Non-pigmented ciliary epithelial cell (primary cell): ENCODE measurements at regions not wholly inside any gene's neighbourhood (a gene's known extent, or its start where the extent isn't known, plus 50 kb on each side); places are given as distances from the start of the nearest gene placed in this dataset.

Experiments used
- DNase-seq: peaks from one replicate; pipeline ENCODE4 v3.0.0-alpha.2; 2010; ENCODE audit warnings: low read depth

- DNase-seq = no peak
Measured at GRCh38 chr13:103326326-103326725, 260.1 kb upstream of the SLC10A2 start.

- no peak for DNase-seq
Measured at GRCh38 chr13:103325672-103326071, 259.5 kb upstream of the SLC10A2 start.

- no peak for DNase-seq
Measured at GRCh38 chr13:103324641-103325040, 258.4 kb upstream of the SLC10A2 start.

GRCh38 chr13:103315711-103316110 is 249.5 kb upstream of the SLC10A2 start:
- no peak for DNase-seq

- DNase-seq = no peak
Measured at GRCh38 chr13:103312467-103312866, 246.2 kb upstream of the SLC10A2 start.

- DNase-seq = no peak
Measured at GRCh38 chr13:103308667-103309066, 242.4 kb upstream of the SLC10A2 start.

GRCh38 chr13:103306163-103306562 is 239.9 kb upstream of the SLC10A2 start:
- no peak for DNase-seq

GRCh38 chr13:103303078-103303651 is 236.9 kb upstream of the SLC10A2 start:
- DNase-seq = no peak

- no peak for DNase-seq
Measured at GRCh38 chr13:103302676-103303075, 236.5 kb upstream of the SLC10A2 start.

- no peak for DNase-seq
Measured at GRCh38 chr13:103299079-103299478, 232.9 kb upstream of the SLC10A2 start.

- DNase-seq = no peak
Measured at GRCh38 chr13:103297083-103297482, 230.9 kb upstream of the SLC10A2 start.

GRCh38 chr13:103291798-103292572 is 225.8 kb upstream of the SLC10A2 start:
- no peak for DNase-seq

GRCh38 chr13:103291226-103291625 is 225.0 kb upstream of the SLC10A2 start:
- no peak for DNase-seq

GRCh38 chr13:103289681-103290080 is 223.5 kb upstream of the SLC10A2 start:
- DNase-seq = peak; percentile 14

- DNase-seq = no peak
Measured at GRCh38 chr13:103288114-103288513, 221.9 kb upstream of the SLC10A2 start.

- DNase-seq = peak; percentile 17
Measured at GRCh38 chr13:103287659-103288058, 221.4 kb upstream of the SLC10A2 start.

GRCh38 chr13:103284466-103284865 is 218.2 kb upstream of the SLC10A2 start:
- DNase-seq = no peak

GRCh38 chr13:103283451-103283820 is 217.2 kb upstream of the SLC10A2 start:
- DNase-seq = no peak

- peak; percentile 71 for DNase-seq
Measured at GRCh38 chr13:103282571-103283450, 216.6 kb upstream of the SLC10A2 start.

GRCh38 chr13:103277959-103278694 is 211.9 kb upstream of the SLC10A2 start:
- no peak for DNase-seq

GRCh38 chr13:103276775-103277498 is 210.7 kb upstream of the SLC10A2 start:
- no peak for DNase-seq
